Ovary (tissue), 7 donors: ENCODE measurements at regions not wholly inside any gene's neighbourhood (a gene's known extent, or its start where the extent isn't known, plus 50 kb on each side); places are given as distances from the start of the nearest gene placed in this dataset.

Experiments used
- DNase-seq, 5 donors: peaks; one replicate each; pipeline ENCODE4 v3.0.0-alpha.2; 2019 to 2020
- H3K27ac ChIP-seq, 2 donors: fragments of 200-600 bp; one replicate each; pipeline versions ENCODE4 v1.5.1 to v1.8.0; 2019 to 2022
- H3K27me3 ChIP-seq: fragments of 200-600 bp; one replicate; pipeline ENCODE4 v1.8.0; 2022
- H3K36me3 ChIP-seq: fragments of 200-600 bp; sonication (generic); one replicate; pipeline ENCODE4 v1.5.1; 2019
- H3K4me1 ChIP-seq: one replicate; pipeline ENCODE4 v1.8.1; 2013; ENCODE audit warnings: mild to moderate bottlenecking, moderate library complexity; ENCODE audit not compliant: insufficient read depth
- H3K4me3 ChIP-seq: fragments of 200-600 bp; sonication (generic); one replicate; pipeline ENCODE4 v1.5.1; 2017
- H3K9me3 ChIP-seq, 2 donors: fragments of 200-600 bp in 1 of 2; sonication (generic) in 1 of 2; one replicate each; pipeline versions ENCODE4 v1.5.1 to v1.8.1; 2013 to 2019; ENCODE audit warnings: mild to moderate bottlenecking in 1 of 2, moderate library complexity in 1 of 2
- EP300 ChIP-seq: sonication (generic); formaldehyde crosslinking; IDR thresholded peaks from one replicate; pipeline ENCODE4 v1.6.1; 2017; ENCODE audit warnings: antibody characterized with exemption
- POLR2A ChIP-seq: fragments of 450-650 bp; IDR thresholded peaks from one replicate; pipeline ENCODE4 v1.6.1; 2017; ENCODE audit warnings: antibody characterized with exemption, mild to moderate bottlenecking, moderate library complexity
- WGBS, 3 donors: extraction: QIAGEN DNeasy Blood & Tissue Kit in 1 of 3; methylation state at CpG; one replicate each; pipeline versions ENCODE4 v1.1.5 to v1.1.7; 2013 to 2017; 5-methylcytosine and 5-hydroxymethylcytosine counted together
- intact Hi-C, 4 donors: fragments of 100-400 bp; cut with DNase I; formaldehyde crosslinking; loops; one replicate each; pipeline versions ENCODE4 v1.11.0 to v1.15.1; 2022 to 2023
- TF ChIP-seq, protein P1 (sequence below), 3 donors: fragments of 450-650 bp in 2 of 3; fragments of 200-600 bp in 1 of 3; IDR thresholded peaks; one replicate each; pipeline versions ENCODE4 v1.5.1 to v1.8.0; 2016 to 2022; ENCODE audit warnings: antibody characterized with exemption in 3 of 3, mild to moderate bottlenecking in 1 of 3
- donor health status: DM: no; HTN: no; CAD: no; lungs with moderate emphysema.
- donor health status: DM: no; HTN: no; CAD: no.
- donor health status: Bipolar disorder and iron deficiency.
- donor health status: DM: no; HTN: no; CAD: no.
- donor health status: DM: yes; HTN: yes; CAD: no.

DNA sequence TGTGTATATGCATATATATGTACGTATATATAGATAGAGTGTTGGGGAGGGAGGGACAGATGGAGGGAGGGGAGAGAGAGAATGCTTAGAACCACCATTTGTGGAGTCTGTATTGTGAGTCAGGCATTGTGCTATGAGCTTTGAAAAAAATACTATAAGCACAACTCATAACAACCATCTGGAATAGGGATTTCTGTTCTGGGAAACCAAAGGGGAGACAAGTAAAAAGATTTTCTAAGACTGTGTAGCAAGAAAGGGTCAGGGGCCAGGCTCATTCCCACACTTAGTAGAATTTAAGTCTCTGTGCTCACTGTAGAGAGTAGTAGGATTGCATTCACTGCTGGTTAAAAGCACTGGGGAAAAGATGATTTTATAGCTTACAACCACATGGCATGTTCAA lies 202.3 kb upstream of the SGCD start:
- no peak for DNase-seq
- intact Hi-C loops = no loop called here
- H3K36me3 ChIP-seq = no peaks in the 10 kb centered on the region
- no peaks in the 10 kb centered on the region for H3K27me3 ChIP-seq
- no peak overlapping the region for H3K27ac ChIP-seq
- no peak overlapping the region for H3K4me3 ChIP-seq
- WGBS, 3 donors = 0 to 87% (median 48%) methylated on average over 1 of the region's 1 CpG
- TF ChIP-seq EP300 (no peak), POLR2A (no peak)
- TF ChIP-seq, protein P1, sequence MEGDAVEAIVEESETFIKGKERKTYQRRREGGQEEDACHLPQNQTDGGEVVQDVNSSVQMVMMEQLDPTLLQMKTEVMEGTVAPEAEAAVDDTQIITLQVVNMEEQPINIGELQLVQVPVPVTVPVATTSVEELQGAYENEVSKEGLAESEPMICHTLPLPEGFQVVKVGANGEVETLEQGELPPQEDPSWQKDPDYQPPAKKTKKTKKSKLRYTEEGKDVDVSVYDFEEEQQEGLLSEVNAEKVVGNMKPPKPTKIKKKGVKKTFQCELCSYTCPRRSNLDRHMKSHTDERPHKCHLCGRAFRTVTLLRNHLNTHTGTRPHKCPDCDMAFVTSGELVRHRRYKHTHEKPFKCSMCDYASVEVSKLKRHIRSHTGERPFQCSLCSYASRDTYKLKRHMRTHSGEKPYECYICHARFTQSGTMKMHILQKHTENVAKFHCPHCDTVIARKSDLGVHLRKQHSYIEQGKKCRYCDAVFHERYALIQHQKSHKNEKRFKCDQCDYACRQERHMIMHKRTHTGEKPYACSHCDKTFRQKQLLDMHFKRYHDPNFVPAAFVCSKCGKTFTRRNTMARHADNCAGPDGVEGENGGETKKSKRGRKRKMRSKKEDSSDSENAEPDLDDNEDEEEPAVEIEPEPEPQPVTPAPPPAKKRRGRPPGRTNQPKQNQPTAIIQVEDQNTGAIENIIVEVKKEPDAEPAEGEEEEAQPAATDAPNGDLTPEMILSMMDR (IDR thresholded peaks at IDR 0.05) = no peak
- H3K9me3 ChIP-seq = no peaks in the 10 kb centered on the region
- no peaks in the 10 kb centered on the region for H3K4me1 ChIP-seq

DNA sequence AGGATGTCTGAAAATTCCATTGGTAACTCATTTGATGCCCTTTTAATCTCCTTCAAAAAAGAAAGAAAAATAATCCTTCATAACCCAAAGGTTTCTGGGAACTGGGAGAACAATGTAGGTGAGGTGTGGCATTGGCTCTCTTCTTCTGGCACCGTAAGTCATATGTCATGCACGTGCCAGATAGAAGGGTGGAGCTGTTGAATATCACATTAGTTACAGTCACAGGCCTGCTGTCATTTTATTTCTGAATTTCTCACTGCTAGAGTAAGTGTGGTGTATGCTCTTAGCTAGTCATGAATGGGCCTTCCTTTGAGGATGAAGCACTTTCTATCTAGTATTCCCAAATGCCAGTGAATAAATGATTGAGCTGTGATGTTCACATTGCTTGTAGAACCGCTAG lies 201.8 kb upstream of the SGCD start:
- no peak for TF ChIP-seq POLR2A
- TF ChIP-seq, protein P1 (IDR thresholded peaks at IDR 0.05) = no peak
- TF ChIP-seq EP300 = no peak
- Histone ChIP-seq H3K9me3 (no peaks in the 10 kb centered on the region), H3K36me3 (no peaks in the 10 kb centered on the region), H3K4me3 (no peak overlapping the region), H3K27me3 (no peaks in the 10 kb centered on the region), H3K27ac (no peak overlapping the region), H3K4me1 (no peaks in the 10 kb centered on the region)
- DNase-seq = no peak
- intact Hi-C loops = no loop called here
- WGBS, 3 donors = 85 to 91% (median 89%) methylated on average over 3 of the region's 3 CpGs

DNA sequence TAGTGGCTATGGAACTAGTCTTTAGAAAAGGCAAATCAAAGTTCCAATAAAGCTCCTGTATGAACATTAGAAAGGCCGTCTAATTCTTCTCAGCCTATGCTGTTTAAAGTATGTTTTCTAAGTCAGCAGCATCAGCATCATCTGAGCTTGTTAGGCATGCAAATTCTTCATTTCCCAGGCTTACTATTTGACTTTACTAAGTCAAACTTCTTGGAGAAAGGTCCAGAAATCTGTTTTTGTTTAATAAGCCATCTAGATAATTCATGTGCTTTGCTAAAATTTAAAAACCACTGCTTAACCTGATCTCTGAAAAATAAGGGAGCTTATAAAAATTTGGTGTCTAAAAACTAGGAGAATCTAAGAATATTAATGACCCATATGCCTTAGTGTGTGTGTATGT lies 200.2 kb upstream of the SGCD start:
- Histone ChIP-seq H3K9me3 (no peaks in the 10 kb centered on the region), H3K27me3 (no peaks in the 10 kb centered on the region), H3K36me3 (no peaks in the 10 kb centered on the region), H3K4me1 (no peaks in the 10 kb centered on the region), H3K4me3 (no peak overlapping the region), H3K27ac (no peak overlapping the region)
- WGBS, 3 donors = 69 to 100% (median 86%) methylated on average over 1 of the region's 1 CpG
- TF ChIP-seq POLR2A (no peak), EP300 (no peak)
- TF ChIP-seq, protein P1 (IDR thresholded peaks at IDR 0.05) = no peak
- DNase-seq = no peak
- intact Hi-C loops = no loop called here

DNA sequence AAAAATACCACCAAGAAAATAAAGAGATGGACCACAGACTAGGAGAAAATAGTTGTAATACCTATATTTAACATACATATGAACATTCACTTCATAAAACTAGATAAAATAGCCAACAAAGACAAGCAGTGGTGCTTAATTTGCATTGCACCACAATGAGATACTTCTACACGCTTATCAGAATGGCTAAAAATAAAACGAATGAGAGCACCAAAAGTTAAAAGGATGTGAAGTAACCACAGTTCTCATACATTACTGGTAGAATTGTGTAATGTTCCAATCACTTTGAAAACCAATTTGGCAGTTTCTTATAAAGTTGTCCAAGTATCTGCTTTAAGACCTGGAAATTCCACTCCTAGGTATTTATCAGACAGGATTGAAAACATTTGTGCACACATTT lies 198.9 kb upstream of the SGCD start:
- Histone ChIP-seq H3K4me1 (no peaks in the 10 kb centered on the region), H3K4me3 (no peak overlapping the region), H3K36me3 (no peaks in the 10 kb centered on the region), H3K9me3 (no peaks in the 10 kb centered on the region), H3K27ac (no peak overlapping the region), H3K27me3 (no peaks in the 10 kb centered on the region)
- no peak for DNase-seq
- no peak for TF ChIP-seq POLR2A
- TF ChIP-seq, protein P1 (IDR thresholded peaks at IDR 0.05) = no peak
- no peak for TF ChIP-seq EP300
- intact Hi-C loops = no loop called here
- WGBS, 3 donors = 10 to 35% (median 34%) methylated on average over 2 of the region's 2 CpGs

DNA sequence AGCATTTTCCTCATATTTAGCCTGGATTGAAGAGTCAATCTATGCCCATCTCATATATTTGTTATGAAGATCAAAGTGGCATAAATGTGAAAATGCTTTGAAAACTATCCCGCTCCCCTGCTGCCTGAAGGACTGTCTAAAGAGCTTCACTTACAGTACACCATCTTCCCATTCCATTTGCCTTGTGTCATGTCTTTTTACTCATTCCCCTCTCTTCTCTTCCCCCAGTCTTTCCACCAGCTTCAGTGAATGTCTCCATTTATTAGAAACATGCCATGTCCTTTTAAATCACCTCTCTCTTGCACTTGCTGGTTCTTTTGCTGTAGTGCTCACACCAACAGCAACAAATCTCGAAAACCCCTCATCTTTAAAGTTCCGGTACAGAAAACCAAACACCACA lies 192.7 kb upstream of the SGCD start:
- Histone ChIP-seq H3K27ac (no peak overlapping the region), H3K9me3 (no peaks in the 10 kb centered on the region), H3K4me1 (no peaks in the 10 kb centered on the region), H3K27me3 (no peaks in the 10 kb centered on the region), H3K4me3 (no peak overlapping the region), H3K36me3 (no peaks in the 10 kb centered on the region)
- intact Hi-C loops = no loop called here
- WGBS, 3 donors = 94 to 98% (median 96%) methylated on average over 3 of the region's 3 CpGs
- TF ChIP-seq EP300 (no peak), POLR2A (no peak)
- TF ChIP-seq, protein P1 (IDR thresholded peaks at IDR 0.05) = no peak
- DNase-seq = no peak
